Fibroblast of lung (primary cell): ENCODE measurements at regions not wholly inside any gene's neighbourhood (a gene's known extent, or its start where the extent isn't known, plus 50 kb on each side); places are given as distances from the start of the nearest gene placed in this dataset.

Experiments
- DNase-seq, 2 donors: peaks; one replicate each; pipeline versions ENCODE4 v3.0.0 to v3.0.0-alpha.2; 2010; ENCODE audit warnings: low read depth in 2 of 2
- H2AFZ ChIP-seq: 2 replicates; pipeline ENCODE4 v1.5.1; 2012; ENCODE audit warnings: low read length, control low read depth, inconsistent platforms
- H3K27ac ChIP-seq: 2 replicates; pipeline ENCODE4 v1.5.1; 2011; ENCODE audit warnings: low read length, control low read depth; ENCODE audit not compliant: insufficient read depth
- H3K27me3 ChIP-seq: 2 replicates; pipeline ENCODE4 v1.5.1; 2011; ENCODE audit warnings: mild to moderate bottlenecking, low read length; ENCODE audit not compliant: control insufficient read depth, insufficient read depth
- H3K36me3 ChIP-seq: 2 replicates; pipeline ENCODE4 v1.5.1; 2011; ENCODE audit warnings: low read length; ENCODE audit not compliant: control insufficient read depth, insufficient read depth
- H3K4me1 ChIP-seq: 2 replicates; pipeline ENCODE4 v1.5.1; 2011; ENCODE audit warnings: low read length; ENCODE audit not compliant: control insufficient read depth, insufficient read depth; ENCODE audit errors: extremely low read depth
- H3K4me2 ChIP-seq: 2 replicates; pipeline ENCODE4 v1.5.1; 2011; ENCODE audit warnings: low read length, control low read depth; ENCODE audit not compliant: insufficient read depth; ENCODE audit errors: extremely low read depth
- H3K4me3 ChIP-seq, 4 experiments: fragments of 200-600 bp in 1 of 4; sonication (generic) in 1 of 4; replicated peaks in 1 of 4; 2 replicates each; pipeline ENCODE4 v1.5.1; 2011 to 2016; ENCODE audit warnings: low read length in 4 of 4, low read depth in 3 of 4, mild to moderate bottlenecking in 3 of 4, control low read depth in 2 of 4, inconsistent platforms in 1 of 4, mixed read lengths in 1 of 4; ENCODE audit not compliant: insufficient read depth in 1 of 4; ENCODE audit errors: control extremely low read depth in 1 of 4
- H3K79me2 ChIP-seq: 2 replicates; pipeline ENCODE4 v1.5.1; 2012; ENCODE audit warnings: mild to moderate bottlenecking, low read length, inconsistent platforms; ENCODE audit not compliant: control insufficient read depth, insufficient read depth
- H3K9ac ChIP-seq: 2 replicates; pipeline ENCODE4 v1.5.1; 2011; ENCODE audit warnings: mild to moderate bottlenecking, low read length, control low read depth; ENCODE audit not compliant: insufficient read depth
- H3K9me3 ChIP-seq: 2 replicates; pipeline ENCODE4 v1.5.1; 2012; ENCODE audit warnings: low read depth, low read length; ENCODE audit not compliant: control insufficient read depth, insufficient read depth
- H4K20me1 ChIP-seq: 2 replicates; pipeline ENCODE4 v1.5.1; 2011; ENCODE audit warnings: low read length; ENCODE audit not compliant: control insufficient read depth, insufficient read depth; ENCODE audit errors: extremely low read depth
- CTCF ChIP-seq, 2 donors: IDR thresholded peaks in 1 of 2; conservative IDR thresholded peaks in 1 of 2; 1 replicate in 1 of 2; 2 replicates in 1 of 2; pipeline ENCODE4 v1.5.1; 2011 to 2012; ENCODE audit warnings: low read length in 2 of 2, control low read depth in 1 of 2, inconsistent platforms in 1 of 2, low read depth in 1 of 2, mild to moderate bottlenecking in 1 of 2
- EZH2 ChIP-seq: IDR thresholded peaks from 2 replicates; pipeline ENCODE4 v1.5.1; 2012; ENCODE audit warnings: low read length, control low read depth, mild to moderate bottlenecking; ENCODE audit errors: missing control alignments

GRCh38 chr2:51111532-51111931 lies 79.6 kb upstream of the NRXN1 start:
- Histone ChIP-seq H3K9me3 (no peaks in the 10 kb centered on the region), H3K27ac (no peak overlapping the region), H3K36me3 (no peaks in the 10 kb centered on the region), H3K4me1 (no peaks in the 10 kb centered on the region), H3K4me3 (no peak overlapping the region), H2AFZ (no peak overlapping the region), H3K27me3 (no peaks in the 10 kb centered on the region), H3K9ac (no peak overlapping the region), H3K4me2 (no peak overlapping the region), H3K79me2 (no peaks in the 10 kb centered on the region), H4K20me1 (no peaks in the 10 kb centered on the region)
- DNase-seq, result no peak
- no peak for TF ChIP-seq CTCF (conservative IDR thresholded peaks at IDR 0.05 in 1 of 2, IDR thresholded peaks at IDR 0.05 in 1 of 2; ENCODE audit: low read depth in 1 of 2, low read length in 2 of 2)
- no peak for TF ChIP-seq EZH2

GRCh38 chr2:51108794-51109193 lies 76.9 kb upstream of the NRXN1 start:
- no peaks in the 10 kb centered on the region for H3K4me1 ChIP-seq
- no peak overlapping the region for H3K4me2 ChIP-seq
- no peak overlapping the region for H3K27ac ChIP-seq
- H3K4me3 ChIP-seq, result no peak overlapping the region
- H3K27me3 ChIP-seq, result no peaks in the 10 kb centered on the region
- no peaks in the 10 kb centered on the region for H3K9me3 ChIP-seq
- no peak overlapping the region for H3K9ac ChIP-seq
- H3K36me3 ChIP-seq, result no peaks in the 10 kb centered on the region
- DNase-seq, result no peak
- H4K20me1 ChIP-seq, result no peaks in the 10 kb centered on the region
- no peak overlapping the region for H2AFZ ChIP-seq
- TF ChIP-seq EZH2, result no peak
- no peaks in the 10 kb centered on the region for H3K79me2 ChIP-seq

GRCh38 chr2:51107841-51108240 lies 75.9 kb upstream of the NRXN1 start:
- H2AFZ ChIP-seq, result no peak overlapping the region
- DNase-seq, result no peak
- TF ChIP-seq CTCF (conservative IDR thresholded peaks at IDR 0.05 in 1 of 2, IDR thresholded peaks at IDR 0.05 in 1 of 2; ENCODE audit: low read depth in 1 of 2, low read length in 2 of 2), result no peak
- TF ChIP-seq EZH2, result no peak
- H3K79me2 ChIP-seq, result no peaks in the 10 kb centered on the region
- no peak overlapping the region for H3K4me2 ChIP-seq
- H3K9me3 ChIP-seq, result no peaks in the 10 kb centered on the region
- no peaks in the 10 kb centered on the region for H4K20me1 ChIP-seq
- H3K4me1 ChIP-seq, result no peaks in the 10 kb centered on the region
- no peak overlapping the region for H3K9ac ChIP-seq
- no peak overlapping the region for H3K4me3 ChIP-seq
- H3K27ac ChIP-seq, result no peak overlapping the region
- H3K36me3 ChIP-seq, result no peaks in the 10 kb centered on the region
- H3K27me3 ChIP-seq, result no peaks in the 10 kb centered on the region
